ENCODE measurements at regions not wholly inside any gene's neighbourhood (a gene's known extent, or its start where the extent isn't known, plus 50 kb on each side); places are given as distances from the start of the nearest gene placed in this dataset.

GRCh38 chr3:140821493-140821892 lies 120.1 kb upstream of the SLC25A36 start:
- no peaks in the 10 kb centered on the region for H3K36me3 ChIP-seq (ENCODE audit: insufficient read depth)
- H3K27me3 ChIP-seq (ENCODE audit: insufficient read depth, low read depth) = no peaks in the 10 kb centered on the region
- H3K9ac ChIP-seq = no peak overlapping the region
- no peak overlapping the region for H3K4me3 ChIP-seq (IDR thresholded peaks at IDR 0.05; ENCODE audit: insufficient read depth, low read depth, low read length)
- no peaks in the 10 kb centered on the region for H3K79me2 ChIP-seq (ENCODE audit: insufficient read depth, low read depth)
- no peak for TF ChIP-seq CTCF (conservative IDR thresholded peaks at IDR 0.05; ENCODE audit: low read depth, low read length)
- no peaks in the 10 kb centered on the region for H4K20me1 ChIP-seq (ENCODE audit: insufficient read depth)
- no peak overlapping the region for H3K4me2 ChIP-seq
- H3K4me1 ChIP-seq (ENCODE audit: low read depth, poor library complexity, severe bottlenecking) = no peaks in the 10 kb centered on the region
- H3K27ac ChIP-seq = no peak overlapping the region
- no peak overlapping the region for H2AFZ ChIP-seq (ENCODE audit: low read depth)

- no peaks in the 10 kb centered on the region for H3K79me2 ChIP-seq (ENCODE audit: insufficient read depth, low read depth)
- H2AFZ ChIP-seq (ENCODE audit: low read depth) = no peak overlapping the region
- H4K20me1 ChIP-seq (ENCODE audit: insufficient read depth) = no peaks in the 10 kb centered on the region
- TF ChIP-seq CTCF (conservative IDR thresholded peaks at IDR 0.05; ENCODE audit: low read depth, low read length) = no peak
- no peak overlapping the region for H3K9ac ChIP-seq
- no peak overlapping the region for H3K4me3 ChIP-seq (IDR thresholded peaks at IDR 0.05; ENCODE audit: insufficient read depth, low read depth, low read length)
- no peaks in the 10 kb centered on the region for H3K27me3 ChIP-seq (ENCODE audit: insufficient read depth, low read depth)
- no peaks in the 10 kb centered on the region for H3K4me1 ChIP-seq (ENCODE audit: low read depth, poor library complexity, severe bottlenecking)
- no peak overlapping the region for H3K4me2 ChIP-seq
- no peak overlapping the region for H3K27ac ChIP-seq
- no peaks in the 10 kb centered on the region for H3K36me3 ChIP-seq (ENCODE audit: insufficient read depth)
Measured at GRCh38 chr3:140822401-140823047, 119.1 kb upstream of the SLC25A36 start.

- Histone ChIP-seq H2AFZ (ENCODE audit: low read depth) (no peak overlapping the region), H3K79me2 (ENCODE audit: insufficient read depth, low read depth) (no peaks in the 10 kb centered on the region), H3K27me3 (ENCODE audit: insufficient read depth, low read depth) (no peaks in the 10 kb centered on the region), H3K27ac (no peak overlapping the region), H3K36me3 (ENCODE audit: insufficient read depth) (no peaks in the 10 kb centered on the region), H3K4me2 (no peak overlapping the region), H3K9ac (no peak overlapping the region), H4K20me1 (ENCODE audit: insufficient read depth) (no peaks in the 10 kb centered on the region), H3K4me3 (IDR thresholded peaks at IDR 0.05; ENCODE audit: insufficient read depth, low read depth, low read length) (no peak overlapping the region), H3K4me1 (ENCODE audit: low read depth, poor library complexity, severe bottlenecking) (no peaks in the 10 kb centered on the region)
- TF ChIP-seq CTCF (conservative IDR thresholded peaks at IDR 0.05; ENCODE audit: low read depth, low read length) = no peak
Measured at GRCh38 chr3:140823106-140823505, 118.5 kb upstream of the SLC25A36 start.

- H3K4me1 ChIP-seq (ENCODE audit: low read depth, poor library complexity, severe bottlenecking) = no peaks in the 10 kb centered on the region
- no peaks in the 10 kb centered on the region for H3K79me2 ChIP-seq (ENCODE audit: insufficient read depth, low read depth)
- H4K20me1 ChIP-seq (ENCODE audit: insufficient read depth) = no peaks in the 10 kb centered on the region
- H2AFZ ChIP-seq (ENCODE audit: low read depth) = no peak overlapping the region
- H3K27me3 ChIP-seq (ENCODE audit: insufficient read depth, low read depth) = no peaks in the 10 kb centered on the region
- no peak overlapping the region for H3K4me3 ChIP-seq (IDR thresholded peaks at IDR 0.05; ENCODE audit: insufficient read depth, low read depth, low read length)
- no peak for TF ChIP-seq CTCF (conservative IDR thresholded peaks at IDR 0.05; ENCODE audit: low read depth, low read length)
- H3K27ac ChIP-seq = no peak overlapping the region
- no peak overlapping the region for H3K4me2 ChIP-seq
- no peaks in the 10 kb centered on the region for H3K36me3 ChIP-seq (ENCODE audit: insufficient read depth)
- no peak overlapping the region for H3K9ac ChIP-seq
Measured at GRCh38 chr3:140827894-140828293, 113.7 kb upstream of the SLC25A36 start.

All from KMS-11 (cell line).